GM21825 (cell line): ENCODE measurements at regions not wholly inside any gene's neighbourhood (a gene's known extent, or its start where the extent isn't known, plus 50 kb on each side); places are given as distances from the start of the nearest gene placed in this dataset.

Experiments
- ATAC-seq: cut with Tn5 transposase; IDR thresholded peaks from one replicate; pipeline ENCODE4 v1.9.1; 2021; ENCODE audit warnings: mild to moderate bottlenecking, moderate library complexity; ENCODE audit not compliant: unreplicated experiment

DNA sequence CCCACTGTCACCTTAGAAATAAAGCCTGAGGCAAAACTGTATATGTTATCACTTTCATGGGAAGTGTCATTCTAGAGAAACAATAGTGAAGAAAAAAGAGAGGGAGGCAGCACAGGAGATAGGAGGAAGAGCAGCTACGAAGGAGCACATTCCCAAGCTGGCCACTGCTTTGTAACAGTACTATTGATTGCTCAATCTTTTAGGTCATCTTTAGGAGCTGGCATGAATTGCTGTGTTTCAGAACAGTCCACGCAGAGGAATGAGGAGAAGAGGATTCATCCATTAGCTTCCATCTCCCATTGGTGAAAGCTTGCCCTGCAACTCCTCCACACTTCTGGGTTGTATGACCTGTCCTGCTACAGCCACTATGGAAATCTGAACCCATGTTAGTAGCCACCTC, 372.5 kb upstream of the DDHD1 start:
- ATAC-seq = no peak

DNA sequence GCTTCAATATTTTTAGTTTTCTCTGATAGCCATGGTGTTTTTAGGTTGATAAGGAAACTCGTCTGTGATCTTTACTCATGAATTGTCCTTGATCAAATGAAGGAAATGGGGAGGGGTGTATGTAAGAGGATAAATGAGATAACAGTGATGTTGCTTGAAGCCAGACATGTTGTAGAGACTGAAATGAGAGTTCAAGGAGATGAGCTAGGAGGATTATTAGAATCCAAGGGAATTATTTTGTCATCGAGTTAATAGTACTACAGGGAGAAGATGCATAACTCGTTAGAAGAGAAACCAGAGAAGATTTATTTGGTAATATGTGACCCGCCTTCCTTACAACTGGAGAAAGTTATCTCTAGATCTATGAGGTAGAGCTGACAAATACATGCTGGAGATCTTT, 371.3 kb upstream of the DDHD1 start:
- no peak for ATAC-seq

DNA sequence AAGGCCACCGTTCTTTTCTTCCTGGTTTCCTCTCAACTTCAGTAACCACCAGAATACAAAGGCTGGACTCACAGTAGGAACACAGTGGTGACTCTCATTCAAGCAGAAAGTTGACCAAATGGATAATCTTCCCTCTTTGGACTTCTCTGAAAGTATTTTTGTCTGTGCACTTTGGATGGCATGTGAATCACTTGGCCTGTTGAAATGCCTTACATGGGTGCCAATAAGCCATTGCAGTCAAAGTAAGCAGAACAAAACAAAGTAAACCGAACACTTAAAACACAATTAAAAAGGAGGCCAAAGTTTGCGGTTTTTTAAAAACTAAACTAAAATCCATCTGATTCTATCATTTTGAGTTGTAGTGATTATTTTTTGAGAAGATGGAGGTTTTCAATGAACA, 370.1 kb upstream of the DDHD1 start:
- no peak for ATAC-seq

DNA sequence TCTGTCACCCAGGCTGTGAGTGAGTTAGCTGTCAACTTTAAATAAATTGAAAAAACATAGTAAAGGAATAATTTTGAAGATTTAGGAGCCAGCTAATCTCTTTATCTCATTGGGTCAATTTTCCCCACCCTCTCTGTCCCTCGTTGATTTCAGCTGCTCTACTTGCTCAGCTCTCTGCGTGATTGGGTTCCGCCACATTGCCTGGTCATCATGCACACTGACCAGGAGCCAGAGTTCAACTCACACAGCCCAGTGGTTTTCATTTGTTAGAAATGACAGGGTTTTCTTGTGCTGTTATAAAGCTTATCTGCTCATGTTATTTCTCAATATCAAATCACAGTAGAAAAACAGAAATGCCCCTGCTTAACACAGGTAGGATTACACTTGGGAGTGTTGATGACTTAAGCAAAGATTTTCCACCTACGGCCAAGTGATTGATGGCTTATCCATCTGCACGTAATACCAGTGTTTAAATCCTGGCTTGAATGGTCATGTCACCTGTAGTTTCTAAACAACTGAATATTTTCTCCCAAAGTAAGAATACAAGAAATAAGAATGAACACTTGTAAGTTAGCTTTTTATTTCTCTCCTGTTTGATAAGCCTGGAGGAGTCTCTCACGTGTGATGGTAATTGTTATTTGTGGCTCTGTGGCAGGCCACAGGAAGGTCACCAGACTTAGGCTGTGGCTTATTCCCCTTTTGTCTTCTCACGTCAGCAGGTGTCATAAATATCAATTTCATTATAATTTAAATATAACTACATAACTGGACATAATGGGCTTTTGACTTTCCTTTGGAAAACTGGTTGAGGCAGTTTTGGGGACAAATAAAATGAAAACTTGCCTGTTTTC, 367.2 kb upstream of the DDHD1 start:
- no peak for ATAC-seq

DNA sequence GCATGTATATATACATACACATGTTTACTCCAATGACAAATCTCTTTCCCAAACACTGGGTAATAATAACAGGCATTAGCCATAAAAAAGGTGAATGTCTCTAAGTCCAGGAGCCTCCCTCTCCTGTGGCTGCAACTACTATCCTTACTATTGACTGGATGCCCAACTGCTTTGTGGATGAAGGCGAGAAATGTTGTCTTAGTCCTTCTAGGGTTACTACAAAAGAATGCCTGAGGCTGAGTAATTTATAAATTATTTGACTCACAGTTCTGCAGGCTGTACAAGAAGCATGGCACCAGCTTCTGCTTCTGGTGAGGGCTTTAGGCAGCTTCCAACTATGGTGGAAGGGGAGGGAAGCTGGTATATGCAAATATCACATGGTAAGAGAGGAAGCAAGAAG, 366.0 kb upstream of the DDHD1 start:
- no peak for ATAC-seq

DNA sequence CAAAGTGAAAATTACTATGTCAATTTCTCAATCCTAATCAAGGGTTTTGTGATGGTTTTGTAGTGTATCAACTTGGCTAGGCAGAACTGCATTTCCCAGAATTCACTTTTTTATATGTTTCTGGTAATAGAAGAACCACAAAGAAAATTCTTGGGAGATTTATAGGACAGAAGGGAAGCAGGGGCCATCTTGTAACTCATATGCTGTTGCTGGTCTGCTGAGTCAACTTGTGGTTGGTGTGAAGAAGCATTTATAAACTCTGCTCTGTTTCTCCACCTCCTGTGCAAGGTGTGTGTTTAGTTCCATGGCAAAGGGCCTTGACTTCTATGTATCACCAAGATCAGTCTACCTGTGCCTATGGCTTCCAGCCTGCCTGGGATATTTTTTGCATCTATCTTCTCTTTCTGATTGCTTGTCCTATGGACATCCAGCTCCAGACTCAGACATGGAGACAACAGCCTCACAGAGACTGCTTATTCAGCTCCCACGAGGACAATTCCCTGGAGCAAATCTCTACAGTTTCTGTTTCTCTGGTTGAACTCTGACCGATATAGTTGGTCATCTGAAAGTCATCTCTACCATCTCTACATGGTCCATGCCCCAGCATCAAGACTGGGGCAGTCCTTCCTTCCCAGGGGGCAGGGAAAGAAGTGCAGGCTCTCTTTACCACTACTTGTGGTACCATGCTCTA, 364.3 kb upstream of the DDHD1 start:
- no peak for ATAC-seq

DNA sequence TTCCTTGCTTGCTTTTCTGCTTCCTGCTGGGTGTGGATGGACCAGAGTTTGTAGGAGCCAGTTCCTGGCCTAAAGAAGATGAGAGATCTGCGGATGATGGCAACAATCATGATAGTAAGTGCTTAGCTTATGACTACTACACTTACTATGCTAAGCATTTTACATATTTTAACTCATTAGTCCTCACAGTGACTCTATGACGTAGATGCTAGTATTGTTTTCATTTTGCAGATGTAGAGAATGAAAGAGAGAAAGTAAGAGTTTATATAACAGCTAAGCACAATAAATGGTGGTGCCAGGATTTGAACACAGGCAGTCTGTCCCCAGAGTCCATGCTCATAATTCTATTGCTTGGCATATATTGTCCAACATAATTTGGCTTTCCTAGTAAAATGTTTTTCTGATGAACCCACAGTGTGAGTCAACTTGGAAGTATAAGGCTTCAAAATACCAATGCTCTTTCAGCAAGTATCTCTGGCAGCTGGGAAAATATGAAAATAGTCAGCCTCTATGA, 363.2 kb upstream of the DDHD1 start:
- no peak for ATAC-seq

DNA sequence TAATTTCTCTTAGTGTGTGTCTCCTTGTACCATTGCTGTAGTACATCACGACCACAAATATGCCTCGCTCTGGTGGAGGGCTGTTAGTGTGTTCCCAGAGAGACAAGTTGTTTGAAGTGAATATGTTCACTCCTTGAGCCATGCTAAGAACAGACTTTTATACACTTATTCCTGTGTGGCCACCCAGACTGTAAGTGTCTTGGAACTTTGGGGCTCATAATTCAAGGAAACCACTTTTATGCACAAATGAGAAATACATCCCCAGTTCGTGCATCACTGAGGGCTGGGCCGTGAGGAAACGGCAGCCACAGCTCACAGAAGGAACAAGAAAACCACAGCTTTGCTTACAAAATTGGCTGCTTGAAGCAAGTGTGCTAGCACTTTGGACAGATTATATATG, 362.2 kb upstream of the DDHD1 start:
- no peak for ATAC-seq

DNA sequence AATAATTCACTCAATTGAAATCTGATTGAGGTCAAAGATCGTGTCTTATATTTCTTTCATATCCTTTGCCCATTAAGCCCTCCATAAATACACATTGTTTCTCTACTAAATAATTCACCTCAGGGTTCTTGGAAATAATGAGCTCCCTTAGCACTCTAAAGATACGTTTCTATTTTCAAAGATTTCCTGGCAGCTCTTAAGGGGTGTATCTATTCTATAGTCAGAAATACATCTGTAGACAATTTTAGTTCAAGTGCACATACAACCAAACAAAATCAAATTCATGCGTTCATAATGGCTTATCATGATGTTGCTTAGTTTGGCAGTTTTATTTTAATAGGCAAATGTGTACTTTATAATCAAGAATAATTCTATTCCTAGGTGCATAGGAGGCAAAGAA, 361.1 kb upstream of the DDHD1 start:
- no peak for ATAC-seq

DNA sequence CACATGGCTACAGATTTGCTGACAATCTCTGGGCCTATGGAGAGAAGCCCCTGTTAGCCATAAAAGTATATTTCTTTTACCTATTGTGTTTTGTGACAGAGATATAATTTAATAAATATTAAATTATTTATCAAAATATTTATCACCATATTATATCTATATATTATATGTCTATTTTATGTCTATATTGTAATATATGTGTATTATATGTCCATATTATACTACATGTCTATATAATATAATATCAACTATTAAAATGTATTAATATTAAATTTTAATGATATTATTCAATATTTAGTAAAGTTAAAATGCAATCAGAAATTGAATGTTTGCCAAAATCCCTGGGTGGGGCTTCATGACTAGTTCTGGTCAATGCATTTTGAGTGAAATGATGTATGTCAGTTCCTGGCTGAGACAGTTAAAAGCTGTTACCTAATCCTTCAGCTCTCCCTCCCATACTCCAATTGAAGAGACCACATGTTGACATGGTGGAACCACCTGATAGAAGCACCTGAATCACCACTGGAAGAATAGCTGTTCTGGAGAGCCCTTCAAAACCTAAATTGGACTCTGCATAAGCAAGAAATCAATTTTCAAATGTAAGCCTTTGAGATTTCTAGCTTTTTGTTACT, 357.3 kb upstream of the DDHD1 start:
- no peak for ATAC-seq

DNA sequence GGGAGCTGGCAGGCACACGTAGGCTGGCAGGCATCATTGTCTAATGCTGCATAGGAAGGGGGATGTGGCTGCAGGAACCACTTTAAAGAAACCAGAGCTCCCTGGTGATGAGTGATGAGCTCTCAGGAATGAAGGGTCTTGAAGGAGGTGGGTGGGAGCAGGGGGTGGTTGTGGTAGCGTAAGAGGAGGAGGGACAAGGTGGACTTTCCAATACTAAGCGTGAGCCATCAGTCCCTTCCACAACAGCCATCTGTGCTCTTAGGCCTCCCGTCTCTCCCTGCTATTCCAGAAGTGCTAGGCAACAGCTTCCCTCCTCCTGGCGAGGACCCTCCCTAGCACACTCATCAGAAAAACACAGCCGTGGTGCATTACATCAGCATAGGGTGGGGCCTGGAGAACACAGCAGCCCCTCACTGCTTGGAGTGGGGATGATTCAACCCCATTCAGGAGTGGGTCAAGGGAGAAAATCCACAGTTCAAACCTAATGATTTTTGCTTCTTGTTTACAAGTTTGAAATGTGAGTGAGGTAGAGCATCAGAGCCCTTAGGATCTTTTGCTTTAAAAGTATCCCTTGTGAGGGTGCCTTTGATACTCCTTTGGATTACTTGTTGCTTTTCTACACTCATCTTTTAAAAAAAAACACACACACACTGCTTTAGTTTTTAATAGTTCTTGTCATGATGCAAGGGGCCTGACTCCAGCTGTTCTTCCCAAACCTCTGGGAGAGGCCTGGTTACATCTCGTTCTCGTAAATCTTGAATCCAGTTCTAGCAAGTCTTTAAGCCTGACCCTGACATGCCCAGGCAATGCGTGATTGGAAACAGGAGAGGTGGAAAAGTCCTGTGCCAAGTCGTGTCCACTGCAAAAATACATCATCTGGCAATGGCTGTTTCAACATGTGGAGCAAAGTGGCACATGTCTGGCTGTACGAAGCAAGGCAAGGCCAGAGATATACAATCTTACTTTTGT, 356.4 kb upstream of the DDHD1 start:
- ATAC-seq = no peak

DNA sequence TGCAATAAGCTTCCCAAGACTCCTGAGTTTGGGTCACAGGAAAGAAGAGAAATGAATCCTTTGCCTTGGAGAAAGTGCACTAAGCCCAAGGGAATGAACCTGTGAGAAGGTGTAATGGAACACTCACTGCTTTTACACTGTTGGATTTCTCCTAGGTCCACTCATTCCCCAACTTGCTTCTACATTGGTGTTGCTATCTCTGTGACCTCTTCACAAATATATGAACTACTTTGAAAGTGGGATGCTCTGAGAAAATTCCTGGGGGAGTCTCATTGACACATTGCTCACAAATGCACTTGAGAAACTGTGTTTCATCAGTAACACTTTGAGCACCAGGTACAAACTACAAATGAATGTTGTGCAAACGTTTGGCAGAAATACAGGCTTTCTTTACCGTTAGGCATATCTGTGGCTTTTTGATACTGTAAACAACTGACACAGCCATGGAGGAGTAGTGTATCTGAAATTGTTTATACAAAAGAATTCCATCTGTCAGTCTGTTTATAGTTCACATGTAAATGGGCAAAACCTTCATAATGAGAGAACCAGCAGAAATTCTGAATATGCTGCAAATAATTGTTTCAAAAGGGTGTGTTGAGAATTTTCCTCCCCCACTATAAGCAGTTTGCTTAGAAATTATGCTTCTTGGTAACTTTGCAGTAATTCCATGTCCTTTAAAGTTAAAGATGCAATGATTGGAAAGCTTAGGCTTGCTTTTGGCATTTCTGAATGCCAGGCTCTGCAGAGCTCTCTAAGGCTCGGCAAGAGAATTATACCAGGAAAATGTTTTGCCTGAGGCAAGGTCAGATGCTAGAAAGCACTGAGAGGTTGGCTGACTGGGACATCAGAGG, 348.5 kb upstream of the DDHD1 start:
- no peak for ATAC-seq

DNA sequence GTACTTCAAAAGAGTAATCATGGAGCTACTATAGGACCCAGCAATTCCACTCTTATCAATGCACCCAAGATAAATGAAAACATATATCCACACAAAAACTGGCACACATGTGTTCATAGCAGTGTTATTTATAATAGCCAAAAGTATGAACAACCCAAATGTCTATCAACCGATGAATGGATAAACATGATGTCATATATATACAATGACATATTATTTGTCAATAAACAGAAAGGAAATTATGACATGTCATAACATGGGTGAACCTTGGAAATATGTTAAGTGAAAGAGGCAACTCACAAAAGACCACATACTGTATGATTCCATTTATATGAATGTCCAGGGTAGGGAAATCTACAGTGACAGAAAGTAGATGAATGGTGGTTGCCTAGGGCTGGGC, 347.1 kb upstream of the DDHD1 start:
- ATAC-seq = no peak

DNA sequence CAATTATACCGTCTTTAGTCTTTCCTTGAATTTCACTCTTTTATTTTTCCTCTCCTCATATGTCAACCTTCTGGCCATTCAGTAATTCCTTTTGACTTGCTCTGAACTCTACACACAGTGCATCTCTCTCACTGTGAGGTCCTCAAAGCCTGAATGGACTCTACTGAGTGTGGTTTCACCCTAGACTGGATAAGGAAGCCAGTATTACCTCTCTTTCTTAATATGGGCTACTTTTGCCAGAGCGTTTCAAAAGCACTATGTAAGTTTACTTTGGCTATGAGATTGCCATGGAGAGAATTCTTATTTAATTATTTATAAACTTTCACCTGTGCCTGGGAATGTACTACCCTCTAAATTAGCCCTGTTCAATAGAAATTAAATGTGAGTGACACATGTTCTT, 343.5 kb upstream of the DDHD1 start:
- no peak for ATAC-seq

DNA sequence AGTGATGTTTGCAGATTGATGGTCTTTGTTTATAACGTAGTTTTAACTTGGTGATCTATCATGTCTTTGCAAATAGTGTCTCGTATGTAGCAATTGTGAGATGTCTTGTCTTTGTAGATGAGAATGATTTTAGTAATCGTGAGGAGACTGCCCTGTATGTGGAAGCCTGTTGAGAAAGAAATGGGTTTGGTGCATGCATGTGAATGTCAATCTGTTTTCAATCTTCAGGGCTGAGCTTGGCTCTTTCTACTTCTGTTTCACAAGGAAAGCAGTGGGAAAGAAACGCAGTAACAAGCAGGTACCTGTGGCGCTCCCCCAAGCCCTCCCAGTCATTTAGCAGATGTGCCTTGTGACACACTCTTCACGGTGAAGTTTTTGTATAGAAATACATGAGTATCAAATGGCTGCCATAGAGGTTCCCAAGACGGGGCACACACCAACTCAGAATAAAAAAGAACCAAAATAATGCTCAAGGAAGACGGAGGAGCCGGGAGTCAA, 342.8 kb upstream of the DDHD1 start:
- ATAC-seq = no peak

DNA sequence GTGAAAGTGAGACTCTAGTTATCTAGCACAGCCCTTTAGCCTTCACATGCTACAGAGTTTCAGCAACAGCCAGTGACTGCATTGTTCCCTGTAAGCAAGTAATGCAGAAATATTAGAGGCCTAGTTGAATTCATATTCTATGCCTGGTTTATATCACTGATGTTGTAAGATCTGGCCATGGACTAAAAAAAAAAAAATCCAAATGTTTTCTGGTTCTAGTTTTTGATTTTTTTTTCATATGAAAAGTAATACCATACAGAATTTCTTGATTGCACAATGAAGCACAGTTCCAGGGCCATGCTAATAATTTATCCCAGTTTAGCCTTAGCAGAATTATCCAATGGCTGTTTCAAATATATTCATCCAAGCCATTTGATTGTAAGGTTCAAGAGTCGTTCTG, 341.5 kb upstream of the DDHD1 start:
- ATAC-seq = no peak

DNA sequence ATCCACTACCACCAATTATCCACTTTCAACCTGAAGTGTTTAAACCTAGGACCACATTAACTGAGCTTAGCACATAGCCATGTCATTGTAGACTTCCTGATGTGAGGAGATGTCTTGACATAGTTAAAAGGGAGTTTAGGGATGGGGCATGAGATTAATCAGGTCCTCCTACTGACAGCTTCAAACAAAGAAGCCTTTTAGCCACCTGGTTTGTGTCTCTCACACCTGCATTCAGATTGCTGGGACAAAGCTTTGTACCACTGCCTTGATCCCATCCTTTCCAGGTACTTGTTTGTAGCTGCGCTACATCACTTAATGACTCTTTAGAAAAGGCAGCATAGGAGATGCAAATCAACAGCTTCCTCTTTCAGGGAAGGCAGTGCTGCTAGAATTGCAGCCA, 340.7 kb upstream of the DDHD1 start:
- no peak for ATAC-seq

DNA sequence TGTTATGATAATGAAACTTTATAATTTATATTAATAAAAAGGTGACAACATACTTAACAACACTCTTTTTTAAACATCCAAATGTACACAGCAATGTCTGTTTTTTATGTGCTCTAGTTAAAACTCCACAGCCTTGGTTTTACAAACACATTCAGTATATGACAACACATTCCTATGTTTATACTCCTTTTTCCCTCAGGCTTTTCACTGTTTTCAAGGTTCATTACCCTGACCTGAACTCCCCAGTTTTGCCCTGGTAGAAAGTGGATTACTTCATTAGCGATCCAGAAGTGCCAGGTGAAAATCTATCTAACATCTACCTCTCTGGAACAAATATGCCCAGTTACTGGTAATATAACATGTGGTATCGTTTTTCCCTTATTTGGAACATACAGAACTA, 340.2 kb upstream of the DDHD1 start:
- ATAC-seq = no peak

DNA sequence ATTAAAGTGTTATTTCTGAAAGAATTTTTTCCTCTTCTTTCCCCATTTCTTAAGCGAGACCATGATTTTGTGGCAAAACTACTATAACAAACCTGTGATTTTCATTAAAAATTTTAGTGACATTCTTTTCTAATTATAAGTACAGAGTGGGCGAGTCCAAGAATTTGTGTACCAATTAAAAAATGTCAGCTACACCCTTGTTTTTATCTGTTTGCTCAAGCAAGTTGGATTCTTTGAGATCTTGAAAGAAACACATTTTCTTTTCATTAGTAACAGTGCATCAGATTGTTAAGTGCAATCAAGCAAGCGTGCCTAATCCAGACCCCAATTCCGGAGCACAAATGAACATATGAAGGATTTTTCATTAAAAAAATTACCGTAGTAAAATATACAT, 338.8 kb upstream of the DDHD1 start:
- ATAC-seq = no peak
